Calu3 (cell line): ENCODE measurements at regions not wholly inside any gene's neighbourhood (a gene's known extent, or its start where the extent isn't known, plus 50 kb on each side); places are given as distances from the start of the nearest gene placed in this dataset.
"Not testable (repeated sequence)": the region's sequence is repeated elsewhere in the genome, so short reads cannot be mapped to it uniquely, and the experiment has no call there.

Source experiments
- BruUV-seq: library from RNA; stranded (reverse); fragments of 400-500 nt; replicated peaks from 2 replicates; lab custom pipeline; 2021; lab: Mats Ljungman, UMichigan
- CTCF ChIA-PET: fragments of 300-600 bp; sonication (Branson Sonifier 250); formaldehyde crosslinking; loops from one replicate; lab custom pipeline; 2022; ENCODE audit warnings: antibody characterized with exemption; lab: Charles Lee
- DNase-seq: peaks from one replicate; pipeline ENCODE4 v3.0.0; 2022
- H3K27ac Mint-ChIP-seq: one replicate; pipeline ENCODE4 v1.8.0; 2022; ENCODE audit warnings: mixed read lengths; ENCODE audit not compliant: unreplicated experiment
- H3K27me3 Mint-ChIP-seq: one replicate; pipeline ENCODE4 v1.8.0; 2022; ENCODE audit warnings: mixed read lengths; ENCODE audit not compliant: unreplicated experiment
- H3K36me3 Mint-ChIP-seq: one replicate; pipeline ENCODE4 v1.8.0; 2022; ENCODE audit warnings: mild to moderate bottlenecking, moderate library complexity, mixed read lengths; ENCODE audit not compliant: insufficient read depth, unreplicated experiment
- H3K4me1 Mint-ChIP-seq: one replicate; pipeline ENCODE4 v1.8.0; 2022; ENCODE audit warnings: mild to moderate bottlenecking, low read depth, mixed read lengths; ENCODE audit not compliant: unreplicated experiment
- H3K4me3 Mint-ChIP-seq: one replicate; pipeline ENCODE4 v1.8.0; 2022; ENCODE audit warnings: mild to moderate bottlenecking, low read depth, moderate library complexity, mixed read lengths; ENCODE audit not compliant: unreplicated experiment
- H3K9me3 Mint-ChIP-seq: one replicate; pipeline ENCODE4 v1.8.0; 2022; ENCODE audit warnings: low read depth, mixed read lengths; ENCODE audit not compliant: unreplicated experiment
- intact Hi-C: fragments of 100-400 bp; cut with micrococcal nuclease; formaldehyde crosslinking; loops from one replicate; pipeline ENCODE4 v1.10.0; 2022; ENCODE audit not compliant: unreplicated experiment
- TF ChIP-seq, protein P1 (sequence below): fragments of 200-600 bp; IDR thresholded peaks from one replicate; pipeline ENCODE4 v1.8.0; 2022; ENCODE audit warnings: antibody characterized with exemption; ENCODE audit not compliant: unreplicated experiment

DNA sequence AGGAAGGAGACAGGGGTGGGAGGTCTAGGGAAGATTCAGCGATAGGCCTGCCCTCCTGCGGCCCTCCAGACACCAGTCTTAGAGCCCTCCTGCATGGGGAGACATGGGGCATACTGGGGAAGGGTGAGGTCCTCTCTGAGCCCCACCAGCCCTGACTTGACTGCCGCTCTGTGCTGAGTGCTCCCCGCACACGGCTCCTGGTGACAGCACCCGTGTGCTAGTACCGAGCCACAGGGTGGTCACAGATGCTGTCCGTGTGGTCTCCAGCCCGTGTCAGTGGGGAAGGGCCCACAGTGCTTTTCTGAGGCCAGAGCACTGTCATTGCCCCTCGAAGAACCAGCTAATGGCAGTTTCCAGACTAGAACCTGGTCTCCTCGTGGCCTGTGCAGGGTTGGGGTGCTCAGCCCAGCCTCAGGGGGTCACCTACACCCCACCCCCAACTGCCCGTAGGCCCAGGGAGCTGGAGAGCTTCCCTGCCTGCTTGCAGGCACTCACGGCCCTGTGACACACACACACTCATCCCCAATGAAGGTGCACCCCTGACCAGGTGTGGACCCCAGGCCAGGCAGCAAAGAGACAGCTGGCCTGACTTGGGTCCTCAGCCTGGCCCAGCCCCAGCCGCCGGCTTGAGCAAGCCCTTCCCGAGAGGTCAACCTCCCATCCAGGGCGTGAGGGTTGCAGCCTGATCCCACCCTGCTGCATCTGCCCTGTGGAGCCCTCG lies 86.0 kb upstream of the RET start:
- TF ChIP-seq, protein P1, sequence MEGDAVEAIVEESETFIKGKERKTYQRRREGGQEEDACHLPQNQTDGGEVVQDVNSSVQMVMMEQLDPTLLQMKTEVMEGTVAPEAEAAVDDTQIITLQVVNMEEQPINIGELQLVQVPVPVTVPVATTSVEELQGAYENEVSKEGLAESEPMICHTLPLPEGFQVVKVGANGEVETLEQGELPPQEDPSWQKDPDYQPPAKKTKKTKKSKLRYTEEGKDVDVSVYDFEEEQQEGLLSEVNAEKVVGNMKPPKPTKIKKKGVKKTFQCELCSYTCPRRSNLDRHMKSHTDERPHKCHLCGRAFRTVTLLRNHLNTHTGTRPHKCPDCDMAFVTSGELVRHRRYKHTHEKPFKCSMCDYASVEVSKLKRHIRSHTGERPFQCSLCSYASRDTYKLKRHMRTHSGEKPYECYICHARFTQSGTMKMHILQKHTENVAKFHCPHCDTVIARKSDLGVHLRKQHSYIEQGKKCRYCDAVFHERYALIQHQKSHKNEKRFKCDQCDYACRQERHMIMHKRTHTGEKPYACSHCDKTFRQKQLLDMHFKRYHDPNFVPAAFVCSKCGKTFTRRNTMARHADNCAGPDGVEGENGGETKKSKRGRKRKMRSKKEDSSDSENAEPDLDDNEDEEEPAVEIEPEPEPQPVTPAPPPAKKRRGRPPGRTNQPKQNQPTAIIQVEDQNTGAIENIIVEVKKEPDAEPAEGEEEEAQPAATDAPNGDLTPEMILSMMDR = no peak
- Mint-ChIP-seq H3K27me3 (peaks cover 56% of the 10 kb centered on the region), H3K9me3 (no peaks in the 10 kb centered on the region)

DNA sequence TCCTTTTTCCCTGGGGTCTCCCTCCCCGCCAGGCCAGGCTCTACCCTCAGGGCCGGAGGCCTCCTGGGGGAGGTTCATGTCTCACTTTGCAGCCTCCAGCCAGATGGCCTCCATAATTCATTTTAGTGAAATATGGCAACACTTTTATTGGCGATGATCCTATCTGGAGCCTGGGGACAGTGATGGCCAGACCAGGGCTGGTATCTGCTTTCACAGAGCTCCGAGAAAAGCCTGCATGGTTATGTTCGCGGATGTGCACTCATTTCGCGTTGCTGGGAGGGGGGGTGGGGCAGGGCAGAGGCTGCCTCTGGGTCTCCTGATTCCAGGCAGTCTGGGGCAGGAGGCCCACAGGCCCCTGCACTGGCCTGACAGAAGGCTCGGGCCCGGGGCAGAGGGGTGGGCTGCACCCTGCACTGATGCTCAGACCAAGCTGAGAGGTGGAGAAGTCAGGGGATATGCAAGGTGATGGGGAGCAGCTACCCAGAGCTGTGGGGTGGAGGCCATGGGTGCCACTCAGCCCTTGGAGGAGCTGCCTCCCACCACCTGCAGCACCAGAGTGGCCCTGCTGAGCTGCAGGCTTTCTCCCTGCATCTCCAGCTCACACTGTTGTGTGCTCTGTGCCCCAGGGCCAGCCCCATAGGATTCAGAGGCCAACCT lies 85.3 kb upstream of the RET start:
- intact Hi-C loops = no loop called here
- Mint-ChIP-seq H3K4me1 (no peaks in the 10 kb centered on the region), H3K9me3 (no peaks in the 10 kb centered on the region), H3K4me3 (no peak overlapping the region), H3K27me3 (peaks cover 56% of the 10 kb centered on the region), H3K36me3 (no peaks in the 10 kb centered on the region), H3K27ac (no peak overlapping the region)
- TF ChIP-seq, protein P1 = no peak
- CTCF ChIA-PET = no interaction called here
- no peak for DNase-seq
- BruUV-seq = no TSS peak

More for the DNA sequence above, 86.0 kb upstream of the RET start:
- Mint-ChIP-seq H3K4me3 (no peak overlapping the region), H3K27ac (no peak overlapping the region), H3K4me1 (no peaks in the 10 kb centered on the region), H3K36me3 (no peaks in the 10 kb centered on the region)
- no TSS peak for BruUV-seq
- intact Hi-C loops = no loop called here
- no peak for DNase-seq
- CTCF ChIA-PET = no interaction called here

DNA sequence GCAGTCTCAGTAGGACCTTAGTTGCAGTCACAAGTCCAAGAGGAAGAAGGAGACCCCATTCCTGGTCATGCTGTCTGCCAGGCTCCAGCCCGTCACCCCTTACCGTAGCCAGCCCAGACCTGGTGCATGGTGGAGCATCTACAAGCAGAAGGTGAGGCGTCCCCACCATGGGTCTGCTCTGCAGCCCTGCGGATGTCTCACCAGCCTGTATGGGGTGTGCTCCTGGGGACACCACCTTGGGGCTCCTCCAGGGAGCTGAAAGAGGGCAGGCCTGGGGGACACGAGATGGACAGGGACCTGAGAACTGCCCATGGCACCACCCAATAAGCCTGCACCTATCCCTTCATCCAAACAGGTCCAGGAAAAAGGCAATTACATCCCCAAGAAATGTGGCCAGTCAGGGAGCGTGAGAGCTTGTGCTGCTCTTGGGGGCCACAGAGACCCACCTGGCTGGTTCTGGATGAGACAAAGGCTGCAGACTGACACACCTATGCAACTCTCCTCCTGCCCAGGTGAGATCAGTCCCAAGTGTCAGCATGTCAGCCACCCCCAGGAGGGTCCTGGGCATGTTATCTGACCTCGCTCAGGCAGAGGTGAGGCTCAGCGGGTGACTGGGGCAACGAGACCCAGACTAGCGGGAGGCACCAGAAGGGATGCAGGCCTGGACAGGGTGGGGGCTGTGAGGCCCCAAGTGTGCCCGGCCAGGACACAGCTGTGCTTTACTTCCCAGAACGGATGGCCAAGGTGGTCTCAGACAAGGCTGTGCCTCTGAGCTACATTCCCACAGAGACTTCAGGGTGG lies 84.5 kb upstream of the RET start:
- Mint-ChIP-seq H3K36me3 (no peaks in the 10 kb centered on the region), H3K27me3 (peaks cover 51% of the 10 kb centered on the region), H3K27ac (no peak overlapping the region), H3K4me3 (no peak overlapping the region), H3K9me3 (no peaks in the 10 kb centered on the region), H3K4me1 (no peaks in the 10 kb centered on the region)
- TF ChIP-seq, protein P1 = no peak
- CTCF ChIA-PET = interaction anchor here (0.6 kb wide), 1 partner anchor 109 kb away, joined by 3 read pairs; no protein-coding TSS in a partner anchor
- no TSS peak for BruUV-seq
- DNase-seq = no peak
- intact Hi-C loops = no loop called here

DNA sequence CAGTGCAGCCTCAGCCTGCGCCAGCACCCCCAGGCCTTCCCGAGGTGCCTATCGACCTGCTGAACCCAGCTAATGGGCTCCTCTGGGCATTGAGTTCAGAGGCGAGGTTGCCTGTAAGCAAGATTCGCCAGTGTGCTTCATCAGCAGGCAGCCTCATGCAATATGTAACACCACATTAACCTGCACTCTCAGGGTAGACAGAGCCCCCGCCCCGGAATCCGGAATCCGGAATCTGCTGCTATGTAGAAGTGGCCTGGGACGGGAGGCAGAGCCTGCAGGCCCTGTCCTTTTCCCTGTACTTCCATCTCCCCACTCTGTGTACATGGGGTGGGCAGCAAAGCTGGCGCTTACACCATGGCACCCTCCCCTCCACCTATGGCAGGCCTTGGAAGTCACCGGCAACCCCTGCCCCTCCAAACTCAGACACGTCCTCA lies 83.9 kb upstream of the RET start:
- DNase-seq = no peak
- Mint-ChIP-seq H3K27me3 (peaks cover 53% of the 10 kb centered on the region), H3K27ac (no peak overlapping the region), H3K4me1 (no peaks in the 10 kb centered on the region), H3K4me3 (no peak overlapping the region), H3K9me3 (no peaks in the 10 kb centered on the region), H3K36me3 (no peaks in the 10 kb centered on the region)
- TF ChIP-seq, protein P1 = no peak
- CTCF ChIA-PET = interaction anchor here (0.6 kb wide), 1 partner anchor 110 kb away, joined by 3 read pairs; no protein-coding TSS in a partner anchor
- intact Hi-C loops = no loop called here
- BruUV-seq = no TSS peak

DNA sequence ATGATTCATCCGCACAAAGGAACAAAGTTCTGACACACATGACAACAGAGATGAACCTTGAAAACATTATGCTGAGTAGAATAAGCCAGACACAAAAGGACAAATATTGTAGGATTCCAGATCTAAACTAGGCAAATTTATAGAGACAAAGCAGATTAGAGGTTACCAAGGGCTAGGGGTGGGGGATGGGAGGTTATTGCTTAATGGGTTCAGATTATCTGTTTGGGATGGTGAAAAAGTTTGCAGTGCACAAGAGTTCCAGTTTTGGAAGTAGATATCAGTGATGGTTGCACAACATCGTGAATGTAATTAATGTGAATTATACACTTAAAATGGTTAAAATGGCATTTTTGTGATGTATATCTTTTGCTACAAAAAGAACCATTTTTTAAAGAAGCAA lies 82.0 kb upstream of the RET start:
- H3K4me3 Mint-ChIP-seq, intact Hi-C loops, H3K36me3 Mint-ChIP-seq, CTCF ChIA-PET, DNase-seq, H3K4me1 Mint-ChIP-seq, H3K27ac Mint-ChIP-seq, BruUV-seq, H3K9me3 Mint-ChIP-seq: not testable (repeated sequence)
- peaks cover 58% of the 10 kb centered on the region for H3K27me3 Mint-ChIP-seq
